ENCODE measurements at regions not wholly inside any gene's neighbourhood (a gene's known extent, or its start where the extent isn't known, plus 50 kb on each side); places are given as distances from the start of the nearest gene placed in this dataset.

GRCh38 chr2:8246137-8246536 is 435.7 kb upstream of the ID2 start:
- H3K4me1 Mint-ChIP-seq = peaks cover 37% of the 10 kb centered on the region
- H3K9me3 Mint-ChIP-seq = peaks cover 19 to 39% (median 34%) of the 10 kb centered on the region in 7 donors
- Histone ChIP-seq H2AFZ (ENCODE audit: insufficient read depth, low read depth, low read length, poor library complexity, severe bottlenecking) (no peak overlapping the region), H4K20me1 (ENCODE audit: insufficient read depth, low read length) (no peaks in the 10 kb centered on the region), H3K27me3 (ENCODE audit: control insufficient read depth in 2 of 2, insufficient read depth in 2 of 2, low read length in 2 of 2) (no peaks in the 10 kb centered on the region), H3K4me2 (replicated peaks; ENCODE audit: extremely low read depth, low read length, poor library complexity, severe bottlenecking) (no peak overlapping the region), H3K9ac (ENCODE audit: insufficient read depth, low read length, poor library complexity, severe bottlenecking) (no peak overlapping the region), H3K4me3 (replicated peaks in 1 of 3; ENCODE audit: low read depth in 2 of 3, low read length in 3 of 3) (no peak overlapping the region), H3K79me2 (ENCODE audit: insufficient read depth, low read length) (no peaks in the 10 kb centered on the region), H3K9me3 (replicated peaks in 1 of 2; ENCODE audit: control insufficient read depth in 1 of 2, insufficient read depth in 1 of 2, low read length in 2 of 2) (peaks cover 18 to 24% of the 10 kb centered on the region in 2 donors), H3K27ac (ENCODE audit: low read depth in 1 of 2, low read length in 2 of 2) (no peak overlapping the region), H3K36me3 (replicated peaks in 1 of 2; ENCODE audit: control insufficient read depth in 1 of 2, insufficient read depth in 2 of 2, low read length in 2 of 2) (no peaks in the 10 kb centered on the region), H3K4me1 (ENCODE audit: control insufficient read depth in 1 of 2, insufficient read depth in 2 of 2, low read length in 2 of 2) (peaks cover 27 to 39% of the 10 kb centered on the region in 2 donors)
- peak in 2 of 3 donors; percentile 29 to 78 for DNase-seq
- H3K4me3 Mint-ChIP-seq = no peak overlapping the region
- WGBS (ENCODE audit: insufficient coverage) = no CpG with 5 or more reads among the region's 3 CpGs
- H3K36me3 Mint-ChIP-seq = peaks cover 2 to 12% of the 10 kb centered on the region in 2 donors
- H3K27ac Mint-ChIP-seq = peak overlapping the region in 1 of 7 donors; percentile 33
- intact Hi-C loops (cut with micrococcal nuclease) = no loop called here
- TF ChIP-seq CTCF (IDR thresholded peaks at IDR 0.05) = no peak
- no peaks in the 10 kb centered on the region for H3K27me3 Mint-ChIP-seq (ENCODE audit: low read depth in 3 of 3)

- peaks cover 19 to 39% (median 32%) of the 10 kb centered on the region in 7 donors for H3K9me3 Mint-ChIP-seq
Observed at GRCh38 chr2:8247905-8248622, 433.8 kb upstream of the ID2 start.

More at GRCh38 chr2:8247905-8248622, 433.8 kb upstream of the ID2 start:
- Histone ChIP-seq H2AFZ (ENCODE audit: insufficient read depth, low read depth, low read length, poor library complexity, severe bottlenecking) (no peak overlapping the region), H3K27me3 (ENCODE audit: control insufficient read depth in 2 of 2, insufficient read depth in 2 of 2, low read length in 2 of 2) (no peaks in the 10 kb centered on the region), H3K4me2 (replicated peaks; ENCODE audit: extremely low read depth, low read length, poor library complexity, severe bottlenecking) (no peak overlapping the region), H3K79me2 (ENCODE audit: insufficient read depth, low read length) (no peaks in the 10 kb centered on the region), H3K9ac (ENCODE audit: insufficient read depth, low read length, poor library complexity, severe bottlenecking) (no peak overlapping the region), H3K9me3 (replicated peaks in 1 of 2; ENCODE audit: control insufficient read depth in 1 of 2, insufficient read depth in 1 of 2, low read length in 2 of 2) (peaks cover 18 to 24% of the 10 kb centered on the region in 2 donors), H3K4me1 (ENCODE audit: control insufficient read depth in 1 of 2, insufficient read depth in 2 of 2, low read length in 2 of 2) (peaks cover 28 to 36% of the 10 kb centered on the region in 2 donors), H3K27ac (ENCODE audit: low read depth in 1 of 2, low read length in 2 of 2) (no peak overlapping the region), H4K20me1 (ENCODE audit: insufficient read depth, low read length) (no peaks in the 10 kb centered on the region), H3K4me3 (replicated peaks in 1 of 3; ENCODE audit: low read depth in 2 of 3, low read length in 3 of 3) (no peak overlapping the region), H3K36me3 (replicated peaks in 1 of 2; ENCODE audit: control insufficient read depth in 1 of 2, insufficient read depth in 2 of 2, low read length in 2 of 2) (no peaks in the 10 kb centered on the region)
- TF ChIP-seq CTCF (IDR thresholded peaks at IDR 0.05) = no peak
- peak overlapping the region in 2 of 7 donors; percentile 23 to 27 for H3K27ac Mint-ChIP-seq
- H3K36me3 Mint-ChIP-seq = peaks cover 2 to 11% of the 10 kb centered on the region in 2 donors
- no peak overlapping the region for H3K4me3 Mint-ChIP-seq
- intact Hi-C loops (cut with micrococcal nuclease) = no loop called here
- no peak for DNase-seq
- 95% methylated on average over 3 of the region's 11 CpGs for WGBS (ENCODE audit: insufficient coverage)
- peaks cover 0 to 2% (median 0%) of the 10 kb centered on the region in 3 donors for H3K27me3 Mint-ChIP-seq (ENCODE audit: low read depth in 3 of 3)
- peaks cover 30% of the 10 kb centered on the region for H3K4me1 Mint-ChIP-seq

Data from CD14-positive monocyte (primary cell).